Astrocyte (in vitro differentiated cells and primary cell): ENCODE measurements at regions not wholly inside any gene's neighbourhood (a gene's known extent, or its start where the extent isn't known, plus 50 kb on each side); places are given as distances from the start of the nearest gene placed in this dataset.

Experiments
- CTCF ChIP-seq: IDR thresholded peaks from 2 replicates; pipeline ENCODE4 v1.5.1; 2011; ENCODE audit warnings: low read depth, mild to moderate bottlenecking, inconsistent platforms, low read length, moderate library complexity; ENCODE audit not compliant: insufficient read depth
- EZH2 ChIP-seq: IDR thresholded peaks from 2 replicates; pipeline ENCODE4 v1.6.1; 2012; ENCODE audit warnings: mild to moderate bottlenecking, low read length, inconsistent platforms; ENCODE audit not compliant: insufficient read depth

DNA sequence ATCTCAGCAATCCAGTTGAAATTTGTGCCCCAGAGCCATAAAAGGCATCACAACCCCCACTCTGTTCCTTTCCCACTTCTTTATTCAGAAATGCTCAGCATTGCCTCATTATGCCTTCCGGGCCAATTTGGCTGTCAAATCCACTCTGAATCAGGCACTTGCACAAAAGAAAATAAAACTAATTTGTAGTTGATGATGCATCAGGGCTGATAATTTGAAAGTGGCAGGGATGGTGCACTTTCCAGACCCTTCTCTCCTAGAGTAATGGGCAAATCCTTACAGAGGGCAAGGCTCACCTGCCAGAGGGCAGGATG, 147.9 kb upstream of the PDE1C start:
- no peak for TF ChIP-seq CTCF
- TF ChIP-seq EZH2 = no peak
